Left renal pelvis (tissue), 4 donors: ENCODE measurements at regions not wholly inside any gene's neighbourhood (a gene's known extent, or its start where the extent isn't known, plus 50 kb on each side); places are given as distances from the start of the nearest gene placed in this dataset.
"Not testable (repeated sequence)": the region's sequence is repeated elsewhere in the genome, so short reads cannot be mapped to it uniquely, and the experiment has no call there.

Experiments used
- DNase-seq, 4 donors: peaks; one replicate each; pipeline ENCODE4 v3.0.0-alpha.2; 2013; ENCODE audit warnings: low read depth in 4 of 4, low spot score in 3 of 4

GRCh38 chr1:185442050-185442449, 125.0 kb upstream of the IVNS1ABP start:
- DNase-seq, result no peak

GRCh38 chr1:185441605-185442004, 124.6 kb upstream of the IVNS1ABP start:
- DNase-seq, result no peak

GRCh38 chr1:185440877-185441276, 123.8 kb upstream of the IVNS1ABP start:
- no peak for DNase-seq

- no peak for DNase-seq
Observed at GRCh38 chr1:185439727-185440415, 122.8 kb upstream of the IVNS1ABP start.

- DNase-seq, result no peak
Observed at GRCh38 chr1:185438936-185439335, 121.9 kb upstream of the IVNS1ABP start.

- DNase-seq, result no peak
Observed at GRCh38 chr1:185435696-185436379, 118.8 kb upstream of the IVNS1ABP start.

- no peak for DNase-seq
Observed at GRCh38 chr1:185434721-185435120, 117.7 kb upstream of the IVNS1ABP start.

- no peak for DNase-seq
Observed at GRCh38 chr1:185433667-185434066, 116.6 kb upstream of the IVNS1ABP start.

GRCh38 chr1:185432948-185433347, 115.9 kb upstream of the IVNS1ABP start:
- no peak for DNase-seq

- no peak for DNase-seq
Observed at GRCh38 chr1:185431612-185432011, 114.6 kb upstream of the IVNS1ABP start.

- DNase-seq, result not testable (repeated sequence)
Observed at GRCh38 chr1:185429668-185430067, 112.6 kb upstream of the IVNS1ABP start.

GRCh38 chr1:185427776-185428175, 110.7 kb upstream of the IVNS1ABP start:
- no peak for DNase-seq

GRCh38 chr1:185427264-185427663, 110.2 kb upstream of the IVNS1ABP start:
- no peak for DNase-seq

- DNase-seq, result no peak
Observed at GRCh38 chr1:185426848-185427247, 109.8 kb upstream of the IVNS1ABP start.

- no peak for DNase-seq
Observed at GRCh38 chr1:185425163-185425562, 108.1 kb upstream of the IVNS1ABP start.

GRCh38 chr1:185421485-185422107, 104.6 kb upstream of the IVNS1ABP start:
- DNase-seq, result no peak

- DNase-seq, result no peak
Observed at GRCh38 chr1:185420588-185421081, 103.6 kb upstream of the IVNS1ABP start.

GRCh38 chr1:185419718-185420117, 102.7 kb upstream of the IVNS1ABP start:
- no peak for DNase-seq

- no peak for DNase-seq
Observed at GRCh38 chr1:185418472-185418871, 101.4 kb upstream of the IVNS1ABP start.

GRCh38 chr1:185412385-185413087, 95.5 kb upstream of the IVNS1ABP start:
- DNase-seq, result no peak
